ENCODE measurements at regions not wholly inside any gene's neighbourhood (a gene's known extent, or its start where the extent isn't known, plus 50 kb on each side); places are given as distances from the start of the nearest gene placed in this dataset.

DNA sequence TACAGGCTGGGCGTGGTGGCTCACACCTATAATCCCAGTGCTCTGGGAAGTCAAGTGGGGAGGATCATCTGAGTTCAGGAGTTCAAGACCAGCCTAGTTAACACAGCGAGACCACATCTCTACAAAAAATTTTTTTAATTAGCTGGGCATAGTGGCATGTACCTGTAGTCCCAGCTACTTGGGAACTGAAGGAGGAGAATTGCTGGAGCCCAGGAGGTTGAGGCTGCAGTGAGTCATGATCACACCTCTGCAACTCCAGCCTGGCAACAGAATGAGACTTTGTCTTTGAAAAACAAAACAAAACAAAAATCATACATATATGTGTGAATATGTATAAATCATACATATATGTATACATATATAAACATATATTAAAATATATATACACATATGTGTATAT, 54.1 kb upstream of the MARCHF10 start:
- DNase-seq (ENCODE audit: extremely low spot score, unreplicated experiment), result no peak
- H3K27ac Mint-ChIP-seq (ENCODE audit: unreplicated experiment), result no peak overlapping the region
- no peaks in the 10 kb centered on the region for H3K36me3 Mint-ChIP-seq (ENCODE audit: unreplicated experiment)
- no peaks in the 10 kb centered on the region for H3K9me3 Mint-ChIP-seq (ENCODE audit: unreplicated experiment)
- H3K4me3 Mint-ChIP-seq (ENCODE audit: unreplicated experiment), result no peak overlapping the region
- H3K4me1 Mint-ChIP-seq (ENCODE audit: unreplicated experiment), result no peaks in the 10 kb centered on the region
- TF ChIP-seq, protein P1, sequence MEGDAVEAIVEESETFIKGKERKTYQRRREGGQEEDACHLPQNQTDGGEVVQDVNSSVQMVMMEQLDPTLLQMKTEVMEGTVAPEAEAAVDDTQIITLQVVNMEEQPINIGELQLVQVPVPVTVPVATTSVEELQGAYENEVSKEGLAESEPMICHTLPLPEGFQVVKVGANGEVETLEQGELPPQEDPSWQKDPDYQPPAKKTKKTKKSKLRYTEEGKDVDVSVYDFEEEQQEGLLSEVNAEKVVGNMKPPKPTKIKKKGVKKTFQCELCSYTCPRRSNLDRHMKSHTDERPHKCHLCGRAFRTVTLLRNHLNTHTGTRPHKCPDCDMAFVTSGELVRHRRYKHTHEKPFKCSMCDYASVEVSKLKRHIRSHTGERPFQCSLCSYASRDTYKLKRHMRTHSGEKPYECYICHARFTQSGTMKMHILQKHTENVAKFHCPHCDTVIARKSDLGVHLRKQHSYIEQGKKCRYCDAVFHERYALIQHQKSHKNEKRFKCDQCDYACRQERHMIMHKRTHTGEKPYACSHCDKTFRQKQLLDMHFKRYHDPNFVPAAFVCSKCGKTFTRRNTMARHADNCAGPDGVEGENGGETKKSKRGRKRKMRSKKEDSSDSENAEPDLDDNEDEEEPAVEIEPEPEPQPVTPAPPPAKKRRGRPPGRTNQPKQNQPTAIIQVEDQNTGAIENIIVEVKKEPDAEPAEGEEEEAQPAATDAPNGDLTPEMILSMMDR (IDR thresholded peaks at IDR 0.05), result no peak
- H3K27me3 Mint-ChIP-seq (ENCODE audit: unreplicated experiment), result peaks cover 15% of the 10 kb centered on the region

DNA sequence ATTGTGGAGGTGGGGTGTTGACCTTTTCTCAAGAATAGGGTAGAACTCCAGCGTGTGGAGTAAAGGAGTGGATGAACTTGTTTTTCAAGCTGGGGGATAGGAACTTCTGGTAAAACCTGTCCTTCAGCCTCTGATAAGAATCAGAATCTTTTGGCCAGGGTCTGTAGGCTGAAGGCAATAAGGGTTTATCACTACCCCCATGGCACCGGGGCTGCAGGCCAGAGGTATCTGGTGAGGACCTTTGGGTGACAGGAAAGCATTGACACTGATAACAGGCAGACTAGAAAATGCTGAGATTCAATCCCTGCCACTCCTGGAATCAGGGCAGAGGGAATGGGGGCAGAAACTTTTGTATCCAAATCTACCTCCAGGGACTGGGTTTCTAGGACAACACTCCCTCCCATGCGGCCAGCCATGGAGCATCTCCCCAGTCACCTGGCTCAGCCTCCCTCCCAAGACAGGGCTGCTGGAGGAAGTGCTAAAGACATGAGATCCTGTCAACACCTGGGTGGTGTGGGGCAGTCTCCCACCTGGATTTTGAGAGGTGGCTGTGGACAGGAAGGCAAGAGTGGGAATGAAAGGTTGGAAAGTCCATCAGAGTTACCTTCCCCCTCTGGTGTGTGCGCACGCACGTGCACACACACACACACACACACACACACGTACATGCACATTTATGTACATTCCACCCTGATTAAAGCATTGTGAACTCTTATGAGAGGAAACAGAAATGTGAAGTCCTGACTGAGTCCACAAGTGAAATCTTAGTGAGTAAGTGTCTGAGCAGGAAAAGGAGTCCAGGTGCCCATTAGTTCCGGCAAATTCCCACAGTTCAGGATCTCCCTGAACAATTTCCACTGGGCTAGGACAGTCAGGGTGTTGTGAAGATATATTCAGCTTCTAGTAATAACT, 53.1 kb upstream of the MARCHF10 start:
- H3K4me1 Mint-ChIP-seq (ENCODE audit: unreplicated experiment), result no peaks in the 10 kb centered on the region
- H3K36me3 Mint-ChIP-seq (ENCODE audit: unreplicated experiment), result no peaks in the 10 kb centered on the region
- no peaks in the 10 kb centered on the region for H3K9me3 Mint-ChIP-seq (ENCODE audit: unreplicated experiment)
- peaks cover 17% of the 10 kb centered on the region for H3K27me3 Mint-ChIP-seq (ENCODE audit: unreplicated experiment)
- TF ChIP-seq, protein P1 (IDR thresholded peaks at IDR 0.05), result no peak
- no peak overlapping the region for H3K4me3 Mint-ChIP-seq (ENCODE audit: unreplicated experiment)
- DNase-seq (ENCODE audit: extremely low spot score, unreplicated experiment), result peak; percentile 63
- H3K27ac Mint-ChIP-seq (ENCODE audit: unreplicated experiment), result no peak overlapping the region

DNA sequence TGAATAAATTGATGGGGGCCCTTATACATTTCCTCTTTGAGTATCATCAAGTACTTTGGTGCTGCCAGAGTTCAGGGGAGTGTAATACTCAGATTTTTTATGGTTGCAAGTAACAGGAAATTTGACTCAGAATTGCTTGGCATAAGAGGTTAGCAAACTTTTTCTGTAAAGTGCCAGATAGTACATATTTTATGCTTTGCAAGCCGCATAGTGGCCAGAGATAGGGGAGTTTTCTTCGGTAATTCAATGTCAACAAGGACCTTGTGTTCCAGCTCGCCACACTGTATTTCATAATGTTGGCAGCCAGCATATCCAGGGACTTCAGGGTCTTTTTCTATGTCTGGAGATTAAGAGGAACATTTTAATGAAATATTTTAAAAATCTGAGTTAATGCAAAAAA, 51.0 kb upstream of the MARCHF10 start:
- Mint-ChIP-seq H3K4me1 (ENCODE audit: unreplicated experiment) (no peaks in the 10 kb centered on the region), H3K27me3 (ENCODE audit: unreplicated experiment) (peaks cover 21% of the 10 kb centered on the region), H3K27ac (ENCODE audit: unreplicated experiment) (no peak overlapping the region), H3K9me3 (ENCODE audit: unreplicated experiment) (no peaks in the 10 kb centered on the region), H3K4me3 (ENCODE audit: unreplicated experiment) (no peak overlapping the region), H3K36me3 (ENCODE audit: unreplicated experiment) (no peaks in the 10 kb centered on the region)
- no peak for DNase-seq (ENCODE audit: extremely low spot score, unreplicated experiment)
- TF ChIP-seq, protein P1 (IDR thresholded peaks at IDR 0.05), result no peak
